ENCODE measurements at regions not wholly inside any gene's neighbourhood (a gene's known extent, or its start where the extent isn't known, plus 50 kb on each side); places are given as distances from the start of the nearest gene placed in this dataset.
"Not testable (repeated sequence)": the region's sequence is repeated elsewhere in the genome, so short reads cannot be mapped to it uniquely, and the experiment has no call there.

GRCh38 chr4:18090447-18090846, 68.9 kb upstream of the LCORL start:
- not testable (repeated sequence) for DNase-seq (ENCODE audit: low spot score); ATAC-seq

- DNase-seq (ENCODE audit: low spot score) (no peak), ATAC-seq (no peak)
Observed at GRCh38 chr4:18082236-18082635, 60.7 kb upstream of the LCORL start.

DNA sequence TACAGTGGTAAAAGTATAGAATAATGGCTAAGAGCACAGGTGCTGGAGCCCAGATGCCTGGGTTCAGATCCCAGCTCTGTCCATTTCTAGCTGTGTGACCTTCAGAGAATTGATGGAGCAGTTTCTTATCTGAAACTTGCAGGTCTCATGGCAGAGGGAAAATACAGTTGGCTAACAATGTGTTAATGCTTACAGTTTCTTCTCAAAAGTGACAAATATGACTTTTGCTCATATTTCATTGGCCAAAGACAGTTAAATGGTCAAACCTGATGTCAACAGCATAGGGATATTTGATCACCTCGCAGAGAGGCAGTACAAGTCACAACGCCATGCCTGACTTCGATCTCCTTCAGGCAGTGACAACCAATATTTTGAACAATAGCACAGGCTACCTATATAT, 60.2 kb upstream of the LCORL start:
- ATAC-seq (no peak), DNase-seq (ENCODE audit: low spot score) (no peak)

- no peak for ATAC-seq
- DNase-seq (ENCODE audit: low spot score) = no peak
Observed at GRCh38 chr4:18077808-18078207, 56.3 kb upstream of the LCORL start.

GRCh38 chr4:18075823-18076433, 54.4 kb upstream of the LCORL start:
- ATAC-seq (peak; percentile 33), DNase-seq (ENCODE audit: low spot score) (no peak)

- DNase-seq (ENCODE audit: low spot score) = no peak
- ATAC-seq = no peak
Observed at GRCh38 chr4:18071894-18072293, 50.3 kb upstream of the LCORL start.

Measured in left lobe of liver (tissue), 2 donors.